ENCODE measurements at regions not wholly inside any gene's neighbourhood (a gene's known extent, or its start where the extent isn't known, plus 50 kb on each side); places are given as distances from the start of the nearest gene placed in this dataset.
A peak's percentile ranks its signal among the peaks of the same experiment; 100 is the strongest.
"Not testable (repeated sequence)": the region's sequence is repeated elsewhere in the genome, so short reads cannot be mapped to it uniquely, and the experiment has no call there.

DNA sequence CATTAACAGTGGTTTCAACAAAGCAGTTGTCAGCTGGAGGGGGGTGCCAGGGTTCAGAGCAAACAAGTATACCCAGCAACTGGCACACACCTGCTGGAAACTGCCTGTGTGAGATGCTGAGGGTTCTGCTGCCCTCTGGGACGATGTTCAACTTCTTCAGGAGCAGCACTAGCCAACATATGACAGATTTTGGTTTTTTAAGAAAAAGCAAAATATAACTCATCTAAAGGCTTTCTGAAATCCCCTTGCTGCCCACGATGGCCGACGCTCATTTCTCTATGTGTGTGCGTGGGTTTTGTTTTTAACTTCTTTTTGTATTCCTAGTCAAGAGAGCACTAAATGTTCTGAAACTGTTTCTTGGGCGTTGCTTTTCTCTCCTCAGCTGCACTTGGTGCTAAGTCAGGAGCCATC, 79.9 kb downstream of the MRPL57 start:
- no peak overlapping the region for H3K27ac Mint-ChIP-seq
- Histone ChIP-seq H3K79me2 (ENCODE audit: low read depth) (no peaks in the 10 kb centered on the region), H3K4me2 (no peak overlapping the region), H3F3A (ENCODE audit: low read depth) (no peaks in the 10 kb centered on the region), H3K9me3 (ENCODE audit: low read depth) (no peaks in the 10 kb centered on the region), H3K4me1 (no peaks in the 10 kb centered on the region), H3K4me3 (no peak overlapping the region), H3K36me3 (no peaks in the 10 kb centered on the region), H3K9ac (no peak overlapping the region), H2AFZ (replicated peaks) (peak overlapping the region; percentile 34), H3K27ac (no peak overlapping the region), H4K20me1 (ENCODE audit: low read depth) (no peaks in the 10 kb centered on the region), H3K27me3 (no peaks in the 10 kb centered on the region)
- no peak for DNase-seq (ENCODE audit: low spot score)
- H3K4me1 Mint-ChIP-seq: no peaks in the 10 kb centered on the region
- TF ChIP-seq EZH2phosphoT487 (IDR thresholded peaks at IDR 0.05) (no peak), EZH2 (IDR thresholded peaks at IDR 0.05) (no peak)
- TF ChIP-seq, protein P1, sequence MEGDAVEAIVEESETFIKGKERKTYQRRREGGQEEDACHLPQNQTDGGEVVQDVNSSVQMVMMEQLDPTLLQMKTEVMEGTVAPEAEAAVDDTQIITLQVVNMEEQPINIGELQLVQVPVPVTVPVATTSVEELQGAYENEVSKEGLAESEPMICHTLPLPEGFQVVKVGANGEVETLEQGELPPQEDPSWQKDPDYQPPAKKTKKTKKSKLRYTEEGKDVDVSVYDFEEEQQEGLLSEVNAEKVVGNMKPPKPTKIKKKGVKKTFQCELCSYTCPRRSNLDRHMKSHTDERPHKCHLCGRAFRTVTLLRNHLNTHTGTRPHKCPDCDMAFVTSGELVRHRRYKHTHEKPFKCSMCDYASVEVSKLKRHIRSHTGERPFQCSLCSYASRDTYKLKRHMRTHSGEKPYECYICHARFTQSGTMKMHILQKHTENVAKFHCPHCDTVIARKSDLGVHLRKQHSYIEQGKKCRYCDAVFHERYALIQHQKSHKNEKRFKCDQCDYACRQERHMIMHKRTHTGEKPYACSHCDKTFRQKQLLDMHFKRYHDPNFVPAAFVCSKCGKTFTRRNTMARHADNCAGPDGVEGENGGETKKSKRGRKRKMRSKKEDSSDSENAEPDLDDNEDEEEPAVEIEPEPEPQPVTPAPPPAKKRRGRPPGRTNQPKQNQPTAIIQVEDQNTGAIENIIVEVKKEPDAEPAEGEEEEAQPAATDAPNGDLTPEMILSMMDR (IDR thresholded peaks at IDR 0.05): no peak
- H3K27me3 Mint-ChIP-seq (ENCODE audit: insufficient read depth, low read depth): no peaks in the 10 kb centered on the region
- peaks cover 4% of the 10 kb centered on the region for H3K9me3 Mint-ChIP-seq
- H3K4me3 Mint-ChIP-seq: no peak overlapping the region
- no peaks in the 10 kb centered on the region for H3K36me3 Mint-ChIP-seq

DNA sequence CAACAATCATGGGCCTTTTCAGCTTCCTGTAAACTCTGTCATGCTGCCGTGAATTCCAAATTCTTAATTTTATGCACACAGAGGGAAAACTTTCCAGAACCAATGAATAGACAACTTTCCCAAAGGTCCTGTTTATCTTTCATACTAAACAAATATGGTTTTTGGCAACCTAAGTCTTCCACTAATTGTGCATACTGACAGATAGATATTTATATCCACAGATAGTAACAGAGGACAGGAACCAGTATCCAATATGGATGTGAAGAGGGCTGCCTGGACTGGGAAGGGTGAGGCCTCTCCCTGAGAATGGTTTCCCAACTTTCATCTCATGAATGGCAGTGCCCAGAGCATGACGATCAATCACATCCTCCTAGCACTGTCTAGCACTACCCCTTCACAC, 80.4 kb downstream of the MRPL57 start:
- H3K27me3 Mint-ChIP-seq (ENCODE audit: insufficient read depth, low read depth): no peaks in the 10 kb centered on the region
- no peak overlapping the region for H3K4me2 ChIP-seq
- no peaks in the 10 kb centered on the region for H3K36me3 ChIP-seq
- no peaks in the 10 kb centered on the region for H4K20me1 ChIP-seq (ENCODE audit: low read depth)
- H3K4me1 Mint-ChIP-seq: no peaks in the 10 kb centered on the region
- no peak overlapping the region for H3K9ac ChIP-seq
- TF ChIP-seq, protein P1 (IDR thresholded peaks at IDR 0.05): no peak
- no peak for TF ChIP-seq EZH2phosphoT487 (IDR thresholded peaks at IDR 0.05)
- no peak for TF ChIP-seq EZH2 (IDR thresholded peaks at IDR 0.05)
- no peaks in the 10 kb centered on the region for H3K9me3 ChIP-seq (ENCODE audit: low read depth)
- H3K4me3 Mint-ChIP-seq: no peak overlapping the region
- no peak overlapping the region for H3K27ac ChIP-seq
- no peaks in the 10 kb centered on the region for H3K4me1 ChIP-seq
- peaks cover under 1% of the 10 kb centered on the region for H3K9me3 Mint-ChIP-seq
- no peaks in the 10 kb centered on the region for H3K27me3 ChIP-seq
- H3F3A ChIP-seq (ENCODE audit: low read depth): no peaks in the 10 kb centered on the region
- no peak overlapping the region for H3K4me3 ChIP-seq
- no peaks in the 10 kb centered on the region for H3K36me3 Mint-ChIP-seq
- DNase-seq (ENCODE audit: low spot score): no peak
- H2AFZ ChIP-seq (replicated peaks): no peak overlapping the region
- H3K79me2 ChIP-seq (ENCODE audit: low read depth): no peaks in the 10 kb centered on the region
- H3K27ac Mint-ChIP-seq: no peak overlapping the region

DNA sequence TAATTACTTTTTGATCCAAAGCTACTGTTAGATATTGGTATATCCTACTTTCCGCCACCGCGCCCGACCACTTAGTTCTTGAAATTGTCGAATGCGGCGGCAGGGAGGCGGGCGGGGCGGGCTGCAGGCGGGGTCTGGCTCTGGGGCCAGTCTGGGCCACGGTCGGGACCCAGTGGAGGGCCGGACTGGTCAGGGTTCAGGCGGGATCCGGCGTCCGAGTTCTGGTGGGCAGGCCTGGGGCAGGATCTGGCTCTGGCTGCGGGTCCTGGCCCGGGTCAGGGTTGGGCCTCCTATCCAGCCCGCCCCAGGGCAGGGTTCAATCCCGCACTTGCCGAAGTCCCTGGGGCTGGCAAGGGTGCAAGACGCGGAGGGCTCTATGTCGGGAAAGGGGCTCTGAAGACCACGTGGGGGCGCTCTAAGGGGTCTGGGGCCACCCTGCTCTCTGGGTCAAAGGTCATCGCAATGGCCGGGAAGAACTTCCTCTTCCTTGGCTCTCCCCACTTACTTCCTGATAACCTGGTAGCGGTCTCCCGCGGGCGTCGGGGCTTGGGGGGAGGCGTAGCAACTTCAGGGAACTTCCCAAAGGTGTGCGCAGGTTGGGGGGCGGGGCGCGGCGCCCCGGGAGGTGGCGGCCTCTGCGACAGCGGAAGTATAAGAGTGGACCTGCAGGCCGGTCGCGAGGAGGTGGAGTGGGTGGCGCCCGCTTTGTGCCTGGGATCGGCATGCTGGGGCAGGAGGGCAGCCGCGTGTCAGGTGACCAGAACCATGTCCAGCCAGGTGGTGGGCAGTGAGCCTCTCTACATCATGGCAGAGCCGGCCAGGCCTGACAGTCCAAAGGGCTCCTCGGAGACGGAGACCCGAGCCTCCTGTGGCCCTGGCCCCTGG, 83.4 kb downstream of the MRPL57 start:
- Histone ChIP-seq H4K20me1 (ENCODE audit: low read depth) (no peaks in the 10 kb centered on the region), H3K9me3 (ENCODE audit: low read depth) (no peaks in the 10 kb centered on the region), H3K4me1 (no peaks in the 10 kb centered on the region), H3F3A (ENCODE audit: low read depth) (no peaks in the 10 kb centered on the region), H3K9ac (no peak overlapping the region), H3K27me3 (no peaks in the 10 kb centered on the region), H3K4me3 (no peak overlapping the region), H3K4me2 (no peak overlapping the region), H3K79me2 (ENCODE audit: low read depth) (no peaks in the 10 kb centered on the region), H3K27ac (no peak overlapping the region), H2AFZ (replicated peaks) (no peak overlapping the region), H3K36me3 (no peaks in the 10 kb centered on the region)
- no peak overlapping the region for H3K4me3 Mint-ChIP-seq
- H3K27ac Mint-ChIP-seq: no peak overlapping the region
- H3K4me1 Mint-ChIP-seq: no peaks in the 10 kb centered on the region
- TF ChIP-seq EZH2 (IDR thresholded peaks at IDR 0.05): no peak
- TF ChIP-seq, protein P1 (IDR thresholded peaks at IDR 0.05): no peak
- TF ChIP-seq EZH2phosphoT487 (IDR thresholded peaks at IDR 0.05): no peak
- H3K36me3 Mint-ChIP-seq: no peaks in the 10 kb centered on the region
- no peaks in the 10 kb centered on the region for H3K9me3 Mint-ChIP-seq
- no peaks in the 10 kb centered on the region for H3K27me3 Mint-ChIP-seq (ENCODE audit: insufficient read depth, low read depth)
- no peak for DNase-seq (ENCODE audit: low spot score)

DNA sequence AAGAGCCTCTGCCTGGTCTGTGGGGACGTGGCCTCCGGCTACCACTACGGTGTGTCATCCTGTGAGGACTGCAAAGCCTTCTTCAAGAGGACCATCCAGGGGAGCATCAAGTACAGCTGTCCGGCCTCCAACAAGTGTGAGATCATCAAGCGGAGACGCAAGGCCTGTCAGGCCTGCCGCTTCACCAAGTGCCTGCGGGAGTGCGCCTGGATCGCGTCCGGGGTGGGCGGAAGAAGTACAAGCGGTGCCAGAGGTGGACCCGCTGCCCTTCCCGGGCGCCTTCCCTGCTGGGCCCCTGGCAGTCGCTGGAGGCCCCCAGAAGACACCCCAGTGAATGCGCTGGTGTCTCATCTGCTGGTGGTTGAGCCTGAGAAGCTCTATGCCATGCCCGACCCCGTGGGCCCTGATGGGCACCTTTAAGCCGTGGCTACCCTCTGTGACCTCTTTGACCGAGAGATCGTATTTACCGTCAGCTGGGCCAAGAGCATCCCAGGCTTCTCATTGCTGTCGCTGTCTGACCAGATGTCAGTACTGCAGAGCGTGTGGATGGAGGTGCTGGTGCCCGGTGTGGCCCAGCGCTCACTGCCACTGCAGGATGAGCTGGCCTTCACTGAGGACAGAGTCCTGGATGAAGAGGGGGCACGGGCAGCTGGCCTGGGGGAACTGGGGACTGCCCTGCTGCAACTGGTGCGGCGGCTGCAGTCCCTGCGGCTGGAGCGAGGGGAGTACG, 84.3 kb downstream of the MRPL57 start:
- H3K27me3 ChIP-seq, H3K9me3 Mint-ChIP-seq: not testable (repeated sequence)

DNA sequence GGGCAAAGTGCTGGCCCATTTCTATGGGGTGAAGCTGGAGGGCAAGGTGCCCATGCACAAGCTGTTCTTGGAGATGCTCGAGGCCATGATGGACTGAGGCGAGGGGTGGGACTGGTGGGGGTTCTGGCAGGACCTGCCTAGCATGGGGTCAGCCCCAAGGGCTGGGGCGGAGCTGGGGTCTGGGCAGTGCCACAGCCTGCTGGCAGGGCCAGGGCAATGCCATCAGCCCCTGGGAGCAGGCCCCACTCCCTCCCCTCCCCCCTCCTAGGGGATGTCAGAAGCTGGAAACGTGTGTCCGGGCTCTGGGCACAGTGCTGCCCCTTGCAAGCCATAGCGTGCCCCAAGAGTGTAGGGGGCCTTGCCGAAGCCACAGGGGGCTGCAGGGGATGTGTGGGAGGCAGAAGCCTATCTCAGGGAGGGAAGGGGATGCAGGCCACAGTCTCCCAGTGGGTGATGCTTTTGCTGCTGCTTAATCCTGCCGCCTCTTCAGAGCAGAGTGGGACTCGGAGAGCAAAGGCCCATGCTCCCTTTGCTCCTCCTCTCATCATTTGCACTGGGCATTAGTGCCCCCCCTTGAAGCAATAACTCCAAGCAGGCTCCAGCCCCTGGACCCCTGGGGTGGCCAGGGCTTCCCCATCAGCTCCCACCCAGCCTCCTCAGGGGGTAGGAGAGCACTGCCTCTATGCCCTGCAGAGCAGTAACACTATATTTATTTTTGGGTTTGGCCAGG, 85.2 kb downstream of the MRPL57 start:
- not testable (repeated sequence) for H3K9me3 Mint-ChIP-seq; H3K4me3 ChIP-seq; H3K27me3 ChIP-seq; DNase-seq (ENCODE audit: low spot score); H3F3A ChIP-seq (ENCODE audit: low read depth); H3K79me2 ChIP-seq (ENCODE audit: low read depth); H3K27ac ChIP-seq; H3K9me3 ChIP-seq (ENCODE audit: low read depth); H3K9ac ChIP-seq; H3K4me3 Mint-ChIP-seq; H3K36me3 Mint-ChIP-seq; H3K36me3 ChIP-seq; H4K20me1 ChIP-seq (ENCODE audit: low read depth); H3K27me3 Mint-ChIP-seq (ENCODE audit: insufficient read depth, low read depth); H3K4me1 ChIP-seq; H3K27ac Mint-ChIP-seq; H3K4me1 Mint-ChIP-seq; H3K4me2 ChIP-seq
- peak overlapping the region; percentile 72 for H2AFZ ChIP-seq (replicated peaks)

More for the DNA sequence above, 84.3 kb downstream of the MRPL57 start:
- DNase-seq (ENCODE audit: low spot score); H3K4me3 Mint-ChIP-seq; H3K79me2 ChIP-seq (ENCODE audit: low read depth); H3K36me3 ChIP-seq; H3K27ac ChIP-seq; H4K20me1 ChIP-seq (ENCODE audit: low read depth); H3K27ac Mint-ChIP-seq; H3K9ac ChIP-seq; H2AFZ ChIP-seq (replicated peaks); H3F3A ChIP-seq (ENCODE audit: low read depth); H3K9me3 ChIP-seq (ENCODE audit: low read depth); H3K4me1 Mint-ChIP-seq; H3K4me1 ChIP-seq; H3K4me2 ChIP-seq; H3K27me3 Mint-ChIP-seq (ENCODE audit: insufficient read depth, low read depth); H3K4me3 ChIP-seq; H3K36me3 Mint-ChIP-seq: not testable (repeated sequence)

Data from neural progenitor cell (in vitro differentiated cells).